HG02981 (cell line): ENCODE measurements at regions not wholly inside any gene's neighbourhood (a gene's known extent, or its start where the extent isn't known, plus 50 kb on each side); places are given as distances from the start of the nearest gene placed in this dataset.
"Not testable (repeated sequence)": the region's sequence is repeated elsewhere in the genome, so short reads cannot be mapped to it uniquely, and the experiment has no call there.

Experiments
- ATAC-seq: cut with Tn5 transposase; IDR thresholded peaks from one replicate; pipeline ENCODE4 v1.9.1; 2021; ENCODE audit warnings: mild to moderate bottlenecking, moderate library complexity; ENCODE audit not compliant: unreplicated experiment

DNA sequence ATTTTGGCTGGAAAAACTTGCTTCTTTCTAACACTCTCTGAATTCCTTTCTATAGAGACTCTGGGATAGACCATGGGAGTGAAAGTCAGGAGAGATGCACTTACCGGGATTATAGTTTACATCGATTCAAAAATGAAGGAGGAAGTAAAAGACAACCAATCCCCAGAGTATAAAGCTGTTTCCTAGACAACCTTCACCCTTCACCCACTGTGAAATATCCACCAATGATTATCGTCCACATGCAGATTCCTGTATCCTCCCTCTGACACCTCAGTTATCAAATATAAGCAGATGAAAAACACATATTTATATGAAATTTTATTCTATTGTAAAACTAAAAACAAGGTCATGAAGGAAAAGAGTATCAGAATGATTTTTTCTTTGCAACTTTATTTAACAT is 258.8 kb upstream of the GK2 start:
- ATAC-seq, result no peak

DNA sequence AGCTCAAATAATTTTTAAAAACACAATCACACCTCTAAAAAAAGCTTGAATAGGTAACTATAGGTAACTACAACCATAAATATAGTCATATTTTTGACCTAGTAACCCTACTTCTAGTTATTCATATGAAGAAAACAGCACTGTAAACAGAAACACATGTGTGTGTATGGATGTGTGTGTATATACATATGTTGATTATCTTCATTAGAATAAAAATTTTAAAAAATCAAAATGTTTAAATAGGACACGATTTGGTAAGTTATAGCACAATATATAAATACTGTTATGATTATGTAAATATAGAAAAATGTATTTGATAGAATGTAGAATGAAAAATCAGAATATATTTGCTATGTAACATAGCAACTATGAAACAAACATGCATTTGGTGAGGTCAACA is 258.1 kb upstream of the GK2 start:
- no peak for ATAC-seq

DNA sequence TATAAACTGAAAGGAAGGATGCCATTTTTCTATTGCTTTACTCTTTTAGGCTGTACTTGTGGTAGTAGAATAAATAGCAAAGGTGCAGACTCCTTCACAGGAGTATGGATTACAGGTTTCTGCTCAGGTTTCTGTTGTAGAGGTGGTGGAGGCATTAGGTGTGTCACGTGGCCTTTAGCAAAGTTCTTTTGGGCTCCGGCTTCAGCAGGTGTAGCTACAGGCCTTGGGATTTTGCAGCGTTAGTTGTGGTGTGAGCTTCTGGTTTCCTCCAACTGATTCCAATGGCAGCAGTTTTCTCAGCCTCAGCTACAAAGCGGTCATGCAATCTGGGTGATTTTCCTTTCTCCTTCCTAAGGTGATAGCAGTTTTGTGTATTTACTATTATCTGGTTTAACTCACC is 255.8 kb upstream of the GK2 start:
- ATAC-seq, result no peak

DNA sequence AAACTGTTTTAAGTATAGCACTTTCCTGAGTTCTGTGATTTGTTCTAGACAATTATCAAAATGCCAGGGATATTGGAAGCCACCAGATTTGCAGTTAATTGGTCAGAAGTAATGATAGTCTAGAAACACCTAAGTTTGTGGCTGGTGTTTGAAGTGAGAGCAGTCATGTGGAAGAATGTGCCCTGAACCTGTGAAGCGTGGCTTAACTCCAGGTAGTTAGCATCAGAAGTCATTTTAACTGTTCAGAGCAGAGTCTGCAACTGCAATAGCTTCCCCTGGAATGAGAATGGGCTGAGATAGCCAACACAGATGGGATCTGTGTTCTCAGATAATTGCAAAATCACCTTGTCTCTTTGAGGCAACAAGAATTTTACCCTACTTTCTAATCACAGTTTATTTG is 255.1 kb upstream of the GK2 start:
- ATAC-seq, result no peak

DNA sequence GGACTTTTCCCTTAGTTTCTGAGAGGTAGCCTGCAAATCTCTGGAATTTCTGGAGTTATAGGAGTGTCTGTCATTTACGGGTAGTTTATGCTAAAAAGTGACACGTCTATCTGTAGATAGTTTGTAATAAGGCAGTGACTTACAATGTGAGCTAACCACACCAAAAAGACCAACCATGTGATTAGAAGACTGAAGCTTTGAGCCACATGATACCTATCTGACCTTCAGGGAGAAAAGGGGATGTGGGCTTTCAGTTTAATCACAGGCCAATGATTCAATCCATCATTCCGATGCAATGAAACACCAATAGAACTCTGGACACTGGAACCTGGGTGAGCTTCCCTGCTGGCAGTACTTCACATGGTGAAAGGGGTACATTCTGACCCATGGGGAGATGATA is 254.6 kb upstream of the GK2 start:
- ATAC-seq, result no peak

DNA sequence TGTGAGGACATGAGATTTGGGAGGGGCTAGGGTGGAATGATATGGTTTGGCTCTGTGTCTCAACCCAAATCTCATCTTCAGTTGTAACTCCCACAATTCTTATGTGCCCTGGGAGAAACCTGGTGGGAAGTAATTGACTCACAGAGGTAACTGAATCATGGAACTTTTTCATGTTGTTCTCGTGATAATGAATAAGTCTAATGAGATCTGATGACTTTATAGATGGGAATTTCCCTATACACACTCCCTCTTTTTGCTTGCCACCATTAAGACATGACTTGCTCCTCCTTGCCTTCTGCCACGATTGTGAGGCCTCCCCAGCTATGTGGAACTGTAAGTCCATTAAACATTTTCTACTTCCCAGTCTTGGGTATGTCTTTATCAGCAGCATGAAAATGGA is 253.2 kb upstream of the GK2 start:
- ATAC-seq, result no peak

DNA sequence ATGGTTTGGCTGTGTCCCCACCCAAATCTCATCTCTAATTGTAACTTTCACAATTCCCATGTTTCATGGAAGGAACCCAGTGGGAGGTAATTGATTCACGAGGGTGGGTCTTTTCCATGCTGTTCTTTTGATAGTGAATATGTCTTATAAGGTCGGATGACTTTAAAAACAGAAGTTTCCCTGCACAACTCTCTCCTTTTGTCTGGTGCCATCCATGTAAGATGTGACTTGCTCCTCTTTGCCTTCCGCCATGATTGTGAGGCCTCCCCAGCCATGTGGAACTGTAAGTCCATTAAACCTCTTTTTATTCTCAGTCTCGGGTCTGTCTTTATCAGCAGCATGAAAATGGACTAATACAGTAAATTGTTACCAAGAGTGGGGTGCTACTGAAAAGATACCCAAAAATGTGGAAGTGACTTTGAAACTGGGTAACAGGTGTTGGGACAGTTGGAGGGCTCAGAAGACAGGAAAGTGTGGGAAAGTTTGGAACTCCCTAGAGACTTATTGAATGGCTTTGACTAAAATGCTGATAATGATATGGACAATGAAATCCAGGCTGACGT is 251.4 kb upstream of the GK2 start:
- ATAC-seq, result not testable (repeated sequence)

DNA sequence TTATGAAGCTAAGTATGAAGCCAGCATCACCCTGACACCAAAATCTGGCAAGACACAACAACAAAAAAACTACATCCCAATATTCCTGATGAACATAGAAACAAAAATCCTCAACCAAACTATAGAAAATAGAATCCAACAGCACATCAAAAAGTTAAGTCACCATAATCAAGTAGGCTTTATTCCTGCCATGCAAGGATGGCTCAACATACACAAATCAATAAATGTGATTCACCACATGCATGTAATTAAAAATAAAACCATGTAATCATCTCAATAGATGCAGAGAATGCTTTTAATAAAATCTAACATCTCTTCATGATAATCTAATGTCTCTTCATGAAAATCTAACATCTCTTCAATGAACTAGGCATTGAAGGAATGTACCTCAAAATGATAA is 249.4 kb upstream of the GK2 start:
- no peak for ATAC-seq

DNA sequence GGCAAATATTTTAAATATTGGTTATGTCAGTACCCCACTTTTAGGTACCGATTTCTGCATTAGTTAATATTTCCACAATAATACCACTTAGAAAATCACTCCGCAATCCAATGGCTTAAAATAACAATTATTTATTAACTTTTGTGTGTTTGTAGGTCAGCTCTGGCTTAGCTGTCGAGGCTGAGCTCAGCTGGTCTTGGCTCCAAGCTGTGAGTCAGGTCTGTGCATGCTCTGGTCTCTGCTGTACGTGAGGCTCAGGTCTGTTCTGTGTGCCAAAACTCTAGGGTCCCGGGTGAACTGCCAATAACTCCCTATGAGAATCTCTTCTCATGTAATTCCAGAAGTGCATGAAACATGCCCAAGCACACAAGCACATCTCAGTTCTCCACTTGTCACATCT is 245.8 kb upstream of the GK2 start:
- ATAC-seq, result no peak

DNA sequence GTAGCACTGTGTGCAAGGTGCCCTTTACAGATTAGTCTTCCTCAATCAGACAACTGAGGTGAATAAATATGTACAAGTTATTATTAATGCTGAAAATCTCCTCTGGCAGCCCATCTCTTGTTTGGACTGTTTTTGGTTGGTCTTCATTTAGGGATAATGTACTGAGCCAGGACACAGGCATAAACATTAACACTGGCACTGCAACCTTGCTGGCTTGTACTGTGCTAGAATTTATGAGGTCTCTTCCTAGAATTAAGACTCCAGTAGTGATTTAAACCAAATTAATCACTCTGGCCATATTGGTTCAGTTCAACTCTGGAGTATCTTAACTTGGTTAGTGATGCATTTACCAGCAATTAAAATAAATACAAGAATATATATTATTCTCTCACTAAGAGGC is 244.7 kb upstream of the GK2 start:
- ATAC-seq, result no peak

DNA sequence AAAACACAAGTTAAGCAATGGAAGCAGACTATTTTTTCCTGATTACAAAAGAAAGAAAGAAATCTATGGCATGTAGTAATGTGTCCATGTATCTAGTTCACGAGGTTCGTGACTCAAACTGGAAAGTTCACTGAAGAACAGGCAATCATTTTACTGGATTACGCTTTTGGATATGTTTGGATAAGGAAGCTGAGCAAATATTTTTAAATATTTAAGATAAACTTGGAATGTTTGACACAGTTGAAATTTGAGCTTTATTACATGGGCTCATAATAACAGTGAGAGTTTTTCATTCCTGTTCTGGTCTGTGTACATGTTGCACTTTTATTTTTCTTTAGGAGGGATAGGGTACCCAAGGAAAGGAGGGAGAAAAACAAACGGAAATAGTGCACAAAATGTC is 244.2 kb upstream of the GK2 start:
- no peak for ATAC-seq

DNA sequence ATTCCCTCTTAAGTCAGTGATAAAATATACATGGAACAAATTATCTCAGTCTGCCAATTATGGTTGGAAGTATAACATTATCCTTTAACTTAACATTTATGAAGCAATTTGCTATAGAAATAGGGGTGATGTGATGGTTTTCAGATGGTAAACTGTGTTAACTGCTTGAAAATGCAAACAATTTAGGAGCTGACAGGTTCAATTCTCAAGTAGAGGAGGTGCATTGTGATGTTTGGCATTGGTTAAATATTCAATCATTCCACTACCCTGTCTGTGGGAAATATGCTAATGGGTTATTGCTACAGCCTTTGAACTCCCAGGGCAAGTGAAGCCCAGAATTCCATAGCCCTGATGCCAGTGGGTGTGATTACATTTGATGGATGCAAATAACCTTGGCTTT is 243.4 kb upstream of the GK2 start:
- ATAC-seq, result no peak

DNA sequence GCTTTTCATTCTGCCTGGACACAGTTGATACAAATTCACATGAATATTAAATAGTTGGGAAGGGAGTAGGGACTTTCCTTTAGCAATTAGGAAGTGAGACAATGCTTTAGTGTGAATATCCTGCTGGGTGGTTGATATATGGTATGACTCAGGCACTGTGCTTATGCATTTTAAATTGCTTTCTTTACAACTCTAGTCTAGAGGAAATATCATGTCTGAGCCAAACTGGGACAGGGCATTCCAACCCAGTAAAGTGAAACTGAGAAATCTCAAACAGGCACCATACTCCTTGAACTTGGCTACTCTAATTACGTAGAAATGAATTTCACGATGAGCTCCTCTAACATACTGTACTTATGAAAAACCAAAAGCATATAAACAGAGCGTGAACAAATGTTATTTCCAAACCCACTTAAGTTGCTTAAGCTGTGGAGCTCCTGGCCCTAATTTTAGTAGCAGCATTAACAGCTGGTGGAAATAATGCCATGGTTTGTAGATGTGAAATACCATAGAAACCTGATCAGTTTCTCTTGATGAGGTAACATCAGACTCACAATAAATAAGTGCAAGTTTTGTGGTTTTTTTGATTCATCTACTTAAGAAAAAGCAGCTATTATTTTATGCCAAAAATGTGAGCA is 242.9 kb upstream of the GK2 start:
- no peak for ATAC-seq

DNA sequence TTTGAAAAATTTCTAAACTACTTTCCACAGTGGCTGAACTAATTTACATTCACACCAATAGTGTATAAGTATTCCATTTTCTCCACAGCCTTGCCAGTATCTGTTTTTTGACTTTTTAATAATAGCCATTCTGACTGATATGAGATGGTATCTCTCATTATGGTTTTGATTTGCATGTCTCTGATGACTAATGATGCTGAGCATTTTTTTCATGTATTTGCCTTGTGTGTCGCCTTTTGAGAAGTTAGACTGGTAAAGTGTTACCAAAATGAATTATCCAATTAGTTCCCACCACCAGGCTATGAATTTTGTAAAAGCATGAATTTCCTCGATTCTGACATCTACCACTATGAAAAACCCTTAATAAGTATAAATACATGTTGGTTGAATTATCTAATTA is 242.2 kb upstream of the GK2 start:
- no peak for ATAC-seq

DNA sequence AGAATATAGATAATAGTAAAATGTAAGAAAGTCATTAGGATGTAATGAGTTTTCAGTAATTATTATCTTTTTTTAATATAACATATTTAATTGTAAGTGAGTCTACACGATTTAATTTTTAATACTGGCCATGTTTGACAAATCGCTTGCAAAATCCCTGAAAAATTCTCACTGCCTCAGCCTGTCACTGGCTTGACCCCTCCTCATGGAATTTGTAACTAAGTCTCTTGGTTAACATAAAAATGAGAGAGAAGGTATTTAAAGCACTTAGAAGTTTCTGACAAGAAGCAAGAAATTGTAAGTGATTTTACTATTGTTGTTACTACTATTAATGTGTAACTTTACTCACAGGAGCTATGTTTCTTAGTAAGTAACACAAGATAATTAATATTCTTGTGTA is 237.9 kb upstream of the GK2 start:
- no peak for ATAC-seq

DNA sequence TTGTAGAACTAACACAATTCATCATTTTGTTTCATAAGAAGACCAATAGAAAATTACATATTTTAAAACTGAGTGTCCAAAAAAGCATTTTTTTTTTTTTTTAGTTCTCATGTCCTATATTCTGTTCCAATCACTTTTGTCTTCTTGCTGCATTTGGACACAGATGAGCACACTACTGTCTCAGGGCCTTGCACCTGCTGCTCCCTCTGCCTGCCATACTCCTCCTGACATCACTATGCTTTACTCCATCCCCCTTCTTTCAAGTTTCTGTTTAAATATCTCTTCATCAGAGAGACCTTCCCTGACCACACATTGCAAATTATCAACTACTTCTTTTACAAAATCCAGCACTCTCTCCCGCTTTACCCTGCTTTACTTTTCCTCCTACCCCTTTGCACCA is 230.7 kb upstream of the GK2 start:
- ATAC-seq, result no peak

DNA sequence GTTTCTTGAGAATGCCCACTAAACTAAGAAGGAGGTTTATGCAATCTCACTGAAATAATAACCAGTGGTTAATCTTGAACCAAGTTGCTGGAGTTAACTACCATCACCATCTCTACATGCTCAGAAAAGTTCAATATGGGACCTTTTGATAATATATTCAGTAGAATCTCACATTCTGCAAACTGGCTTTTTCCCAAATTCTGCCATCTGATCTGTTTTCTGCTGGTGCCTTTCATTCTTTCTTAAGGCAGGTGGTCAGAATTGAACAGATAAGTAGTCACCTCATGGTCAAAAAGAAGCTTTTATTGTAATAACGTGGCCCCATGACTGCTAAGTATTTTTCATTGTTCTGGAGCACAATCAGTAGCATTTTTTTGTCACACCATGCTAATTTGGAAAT is 229.0 kb upstream of the GK2 start:
- no peak for ATAC-seq

DNA sequence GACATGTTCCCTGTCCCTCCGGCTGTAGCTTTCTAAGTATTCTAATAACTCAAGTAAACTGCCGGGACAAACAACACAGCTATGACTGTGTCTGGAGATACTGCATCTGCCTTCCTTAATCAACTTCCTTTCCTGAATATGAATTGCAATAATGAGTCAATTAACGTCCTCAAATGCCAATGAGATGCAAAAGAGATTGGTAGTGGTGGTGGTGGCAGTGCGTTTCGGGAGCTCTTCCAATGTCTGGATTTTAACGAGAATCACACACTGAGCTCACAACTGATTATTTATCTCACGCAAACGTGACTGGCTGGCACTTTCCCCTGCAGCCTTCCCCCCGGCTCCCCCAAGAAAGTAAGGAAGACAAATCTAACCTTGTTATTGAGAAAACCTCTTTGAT is 226.1 kb upstream of the GK2 start:
- ATAC-seq, result no peak

DNA sequence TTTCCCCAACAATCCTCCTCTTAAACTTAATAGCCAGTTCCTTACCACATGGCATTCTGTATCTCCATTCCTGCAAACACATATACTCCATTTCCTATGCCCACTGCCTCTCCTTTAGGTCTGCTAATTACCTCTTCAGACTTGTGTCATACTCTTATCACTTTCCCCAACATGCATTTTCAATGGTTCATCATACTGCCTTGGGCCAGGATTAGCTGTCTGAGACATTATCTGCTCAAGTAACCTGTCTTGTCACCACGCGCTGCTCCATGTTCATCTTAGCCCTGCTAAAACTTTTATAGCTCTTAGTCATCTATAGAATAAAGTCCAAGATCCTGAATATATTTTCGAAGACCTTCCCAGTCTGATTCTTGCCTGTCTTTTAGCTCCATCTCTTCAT is 224.1 kb upstream of the GK2 start:
- ATAC-seq, result no peak

DNA sequence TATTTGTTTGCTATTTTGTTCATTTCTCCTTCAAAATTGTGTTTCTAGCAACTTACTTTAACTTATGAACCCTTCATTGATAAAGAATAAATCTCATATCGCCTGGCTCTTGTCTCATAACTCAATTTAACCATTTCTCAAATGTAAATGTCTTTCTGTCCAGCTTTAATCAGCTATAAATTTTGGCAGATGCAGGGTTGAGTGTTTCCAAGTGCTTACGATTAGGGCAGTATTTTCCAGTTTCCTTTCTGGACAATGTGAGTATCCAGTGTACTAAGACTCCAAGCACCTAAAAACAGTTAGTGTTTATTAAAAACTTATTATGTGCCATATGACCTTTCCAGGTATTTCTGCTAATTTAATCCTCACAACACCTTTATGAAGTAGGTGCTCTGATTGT is 218.6 kb upstream of the GK2 start:
- no peak for ATAC-seq

DNA sequence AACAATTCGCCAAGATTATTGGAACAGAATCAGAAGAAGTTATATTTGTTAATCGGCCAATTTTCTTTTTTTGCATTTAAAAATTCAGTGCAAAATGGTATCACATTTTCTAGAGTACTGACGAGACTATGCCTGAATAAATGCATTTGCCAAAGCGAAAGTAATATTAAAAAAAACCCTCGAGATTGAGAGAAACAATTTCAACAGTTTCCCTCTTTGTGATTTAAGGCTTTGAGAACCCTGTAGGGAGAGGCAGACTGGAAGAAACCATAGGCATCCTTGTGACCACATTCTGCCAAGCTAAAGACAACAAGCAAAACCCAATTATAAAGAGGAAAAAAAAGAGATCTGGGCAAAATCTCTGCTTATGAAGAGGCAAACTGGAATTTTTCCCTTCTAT is 218.1 kb upstream of the GK2 start:
- no peak for ATAC-seq

DNA sequence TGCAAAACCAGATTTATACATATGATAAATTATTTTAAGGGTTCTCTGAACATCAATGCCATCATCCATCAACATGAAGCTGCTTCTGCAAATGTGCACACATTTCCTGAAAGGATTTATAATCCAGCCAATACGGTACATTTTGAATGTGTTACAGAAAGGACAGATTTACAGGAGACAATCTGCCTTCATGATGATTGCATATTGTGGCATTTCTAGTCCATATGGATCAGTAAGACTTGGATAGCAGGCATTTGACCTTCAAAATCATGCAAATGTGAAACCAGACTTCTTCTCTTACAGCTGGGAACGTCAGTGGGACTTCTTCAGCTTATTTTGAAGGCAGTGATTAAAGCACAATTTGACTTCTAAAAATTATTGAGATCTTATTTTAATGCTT is 217.3 kb upstream of the GK2 start:
- ATAC-seq, result no peak
